LoVo (cell line): ENCODE measurements at regions not wholly inside any gene's neighbourhood (a gene's known extent, or its start where the extent isn't known, plus 50 kb on each side); places are given as distances from the start of the nearest gene placed in this dataset.
"Not testable (repeated sequence)": the region's sequence is repeated elsewhere in the genome, so short reads cannot be mapped to it uniquely, and the experiment has no call there.

Source experiments
- DNase-seq: peaks from one replicate; pipeline ENCODE4 v3.0.0-alpha.2; 2016; ENCODE audit warnings: low spot score

- no peak for DNase-seq
Observed at GRCh38 chr5:158200619-158201018, 341.7 kb upstream of the CLINT1 start.

GRCh38 chr5:158198636-158199035, 339.7 kb upstream of the CLINT1 start:
- DNase-seq = no peak

GRCh38 chr5:158195416-158196210, 336.7 kb upstream of the CLINT1 start:
- no peak for DNase-seq

- DNase-seq = no peak
Observed at GRCh38 chr5:158194561-158194976, 335.6 kb upstream of the CLINT1 start.

- not testable (repeated sequence) for DNase-seq
Observed at GRCh38 chr5:158193395-158193794, 334.4 kb upstream of the CLINT1 start.

GRCh38 chr5:158180407-158180806, 321.5 kb upstream of the CLINT1 start:
- no peak for DNase-seq

GRCh38 chr5:158179271-158179670, 320.3 kb upstream of the CLINT1 start:
- no peak for DNase-seq

GRCh38 chr5:158178535-158178934, 319.6 kb upstream of the CLINT1 start:
- DNase-seq = no peak

- DNase-seq = no peak
Observed at GRCh38 chr5:158177146-158177545, 318.2 kb upstream of the CLINT1 start.

- DNase-seq = peak; percentile 39
Observed at GRCh38 chr5:158175934-158176481, 317.1 kb upstream of the CLINT1 start.

GRCh38 chr5:158174918-158175851, 316.2 kb upstream of the CLINT1 start:
- peak; percentile 56 for DNase-seq

- no peak for DNase-seq
Observed at GRCh38 chr5:158174026-158174425, 315.1 kb upstream of the CLINT1 start.

- no peak for DNase-seq
Observed at GRCh38 chr5:158172005-158172404, 313.1 kb upstream of the CLINT1 start.

- DNase-seq = no peak
Observed at GRCh38 chr5:158170534-158170933, 311.6 kb upstream of the CLINT1 start.

GRCh38 chr5:158170060-158170459, 311.1 kb upstream of the CLINT1 start:
- DNase-seq = peak; percentile 58

- no peak for DNase-seq
Observed at GRCh38 chr5:158166424-158166823, 307.5 kb upstream of the CLINT1 start.

GRCh38 chr5:158165647-158166046, 306.7 kb upstream of the CLINT1 start:
- no peak for DNase-seq

- DNase-seq = no peak
Observed at GRCh38 chr5:158164296-158165047, 305.5 kb upstream of the CLINT1 start.

- DNase-seq = no peak
Observed at GRCh38 chr5:158163451-158164295, 304.7 kb upstream of the CLINT1 start.

- DNase-seq = no peak
Observed at GRCh38 chr5:158162479-158163034, 303.6 kb upstream of the CLINT1 start.

- no peak for DNase-seq
Observed at GRCh38 chr5:158162026-158162425, 303.1 kb upstream of the CLINT1 start.
